Stomach (tissue), 8 donors: ENCODE measurements at regions not wholly inside any gene's neighbourhood (a gene's known extent, or its start where the extent isn't known, plus 50 kb on each side); places are given as distances from the start of the nearest gene placed in this dataset.

ENCODE experiments used
- DNase-seq, 2 donors: peaks; one replicate each; pipeline versions ENCODE4 v3.0.0 to v3.0.0-alpha.2; 2013 to 2019
- H3K27ac ChIP-seq, 5 donors: fragments of 200-600 bp in 4 of 5; sonication (generic) in 4 of 5; one replicate each; pipeline ENCODE4 v1.5.1; 2013 to 2019; ENCODE audit warnings: mild to moderate bottlenecking in 1 of 5, moderate library complexity in 1 of 5
- H3K27me3 ChIP-seq, 3 donors: fragments of 200-600 bp; sonication (generic); one replicate each; pipeline ENCODE4 v1.5.1; 2017 to 2019; ENCODE audit warnings: mixed run types in 1 of 3
- H3K36me3 ChIP-seq, 4 donors: fragments of 200-600 bp; sonication (generic); 1 replicate in 3 of 4; 2 replicates in 1 of 4; pipeline ENCODE4 v1.5.1; 2016 to 2019
- H3K4me1 ChIP-seq, 4 donors: fragments of 200-600 bp; sonication (generic); one replicate each; pipeline ENCODE4 v1.5.1; 2016 to 2019
- H3K4me3 ChIP-seq, 4 donors: fragments of 200-600 bp; sonication (generic) in 3 of 4; one replicate each; pipeline ENCODE4 v1.5.1; 2016 to 2019; ENCODE audit warnings: mild to moderate bottlenecking in 1 of 4
- H3K9me3 ChIP-seq, 4 donors: fragments of 200-600 bp; sonication (generic); one replicate each; pipeline ENCODE4 v1.5.1; 2016 to 2019
- CTCF ChIP-seq, 7 experiments: fragments of 450-650 bp in 4 of 7; fragments of 200-600 bp in 3 of 7; sonication (generic) in 3 of 7; IDR thresholded peaks; one replicate each; pipeline ENCODE4 v1.5.1; 2016 to 2019; ENCODE audit warnings: antibody characterized with exemption in 7 of 7, control low read depth in 2 of 7, mild to moderate bottlenecking in 1 of 7
- EP300 ChIP-seq: sonication (generic); formaldehyde crosslinking; IDR thresholded peaks from one replicate; pipeline ENCODE4 v1.6.1; 2017; ENCODE audit warnings: antibody characterized with exemption
- POLR2A ChIP-seq, 4 donors: fragments of 450-650 bp; IDR thresholded peaks; one replicate each; pipeline ENCODE4 v1.6.1; 2016; ENCODE audit warnings: antibody characterized with exemption in 4 of 4, control low read depth in 2 of 4, mild to moderate bottlenecking in 1 of 4, moderate library complexity in 1 of 4
- POLR2AphosphoS5 ChIP-seq, 3 donors: sonication (generic); formaldehyde crosslinking; IDR thresholded peaks; one replicate each; pipeline ENCODE4 v1.6.1; 2016; ENCODE audit warnings: antibody characterized with exemption in 3 of 3
- WGBS, 5 donors: extraction: QIAGEN DNeasy Blood & Tissue Kit in 3 of 5; methylation state at CpG; one replicate each; pipeline versions ENCODE4 v1.1.5 to v1.1.7; 2013 to 2018; 5-methylcytosine and 5-hydroxymethylcytosine counted together
- intact Hi-C: fragments of 100-400 bp; cut with DNase I; formaldehyde crosslinking; loops from one replicate; pipeline ENCODE4 v1.15.1; 2023; ENCODE audit warnings: low total_unique reads
- donor health status: healthy with polysubstance abuse.
- donor health status: Bipolar disorder and iron deficiency.
- donor health status: healthy.

- Histone ChIP-seq H3K9me3 (peaks cover 0 to 22% (median 20%) of the 10 kb centered on the region in 4 donors), H3K27me3 (peaks cover 0 to 40% (median 6%) of the 10 kb centered on the region in 3 donors), H3K4me1 (no peaks in the 10 kb centered on the region), H3K36me3 (no peaks in the 10 kb centered on the region), H3K4me3 (no peak overlapping the region), H3K27ac (no peak overlapping the region)
- TF ChIP-seq CTCF (IDR thresholded peaks at IDR 0.05), result no peak
- no peak for DNase-seq
- intact Hi-C loops, result no loop called here
- WGBS, 5 donors, result 56 to 65% (median 59%) methylated on average over 4 of the region's 4 CpGs
These were observed 233.1 kb downstream of the PTPRU start for GRCh38 chr1:29469457-29469856.

GRCh38 chr1:29467989-29468900 lies 231.9 kb downstream of the PTPRU start:
- H3K4me1 ChIP-seq, result no peaks in the 10 kb centered on the region
- no peak for DNase-seq
- no peaks in the 10 kb centered on the region for H3K36me3 ChIP-seq
- H3K27me3 ChIP-seq, result peaks cover 0 to 29% (median 0%) of the 10 kb centered on the region in 3 donors
- 55 to 66% (median 59%) methylated on average over 9 to 10 of the region's 10 CpGs for WGBS, 5 donors
- H3K9me3 ChIP-seq, result peaks cover 0 to 28% (median 21%) of the 10 kb centered on the region in 4 donors
- intact Hi-C loops, result no loop called here
- no peak overlapping the region for H3K27ac ChIP-seq
- TF ChIP-seq POLR2AphosphoS5 (IDR thresholded peaks at IDR 0.05) (no peak), CTCF (IDR thresholded peaks at IDR 0.05) (no peak), POLR2A (IDR thresholded peaks at IDR 0.05) (no peak), EP300 (no peak)
- H3K4me3 ChIP-seq, result no peak overlapping the region

- no peak for DNase-seq
- Histone ChIP-seq H3K4me3 (no peak overlapping the region), H3K4me1 (no peaks in the 10 kb centered on the region), H3K9me3 (peaks cover 0 to 28% (median 21%) of the 10 kb centered on the region in 4 donors), H3K27ac (no peak overlapping the region), H3K36me3 (no peaks in the 10 kb centered on the region), H3K27me3 (peaks cover 0 to 24% (median 0%) of the 10 kb centered on the region in 3 donors)
- WGBS, 5 donors, result 77 to 85% (median 83%) methylated on average over 3 of the region's 3 CpGs
- no peak for TF ChIP-seq POLR2AphosphoS5 (IDR thresholded peaks at IDR 0.05)
- no peak for TF ChIP-seq POLR2A (IDR thresholded peaks at IDR 0.05)
- no peak for TF ChIP-seq CTCF (IDR thresholded peaks at IDR 0.05)
- TF ChIP-seq EP300, result no peak
- intact Hi-C loops, result no loop called here
These were observed 229.9 kb downstream of the PTPRU start for GRCh38 chr1:29466258-29466657.

GRCh38 chr1:29465755-29466154 lies 229.4 kb downstream of the PTPRU start:
- peak in 1 of 2 donors; percentile 35 for DNase-seq
- TF ChIP-seq POLR2A (IDR thresholded peaks at IDR 0.05) (no peak), POLR2AphosphoS5 (IDR thresholded peaks at IDR 0.05) (no peak), EP300 (no peak), CTCF (IDR thresholded peaks at IDR 0.05) (no peak)
- peaks cover 0 to 28% (median 21%) of the 10 kb centered on the region in 4 donors for H3K9me3 ChIP-seq
- H3K4me1 ChIP-seq, result no peaks in the 10 kb centered on the region
- intact Hi-C loops, result no loop called here
- 77 to 85% (median 83%) methylated on average over 4 of the region's 4 CpGs for WGBS, 5 donors
- no peaks in the 10 kb centered on the region for H3K36me3 ChIP-seq
- peaks cover 0 to 21% (median 0%) of the 10 kb centered on the region in 3 donors for H3K27me3 ChIP-seq
- no peak overlapping the region for H3K27ac ChIP-seq
- H3K4me3 ChIP-seq, result no peak overlapping the region
